H1 (cell line): ENCODE measurements at regions not wholly inside any gene's neighbourhood (a gene's known extent, or its start where the extent isn't known, plus 50 kb on each side); places are given as distances from the start of the nearest gene placed in this dataset.

Source experiments
- CTCF ChIA-PET: fragments of 300-600 bp; sonication (Branson Sonifier 250); formaldehyde crosslinking; loops from one replicate; lab custom pipeline; 2021; ENCODE audit not compliant: partially characterized antibody; lab: Charles Lee
- POLR2A ChIA-PET: fragments of 300-600 bp; sonication (Branson Sonifier 250); formaldehyde crosslinking; loops from one replicate; lab custom pipeline; 2021; ENCODE audit warnings: inconsistent platforms; ENCODE audit not compliant: partially characterized antibody; lab: Charles Lee
- DNase-seq, 2 experiments: peaks; one replicate each; pipeline versions ENCODE4 v3.0.0 to v3.0.0-alpha.2; 2010 to 2022; ENCODE audit warnings: low spot score in 2 of 2, low read depth in 1 of 2, mixed read lengths in 1 of 2
- FAIRE-seq: peaks from 2 replicates; lab custom pipeline; 2011; peaks lifted over from hg19 to GRCh38; lab: Jason Lieb, UNC
- H2AFZ ChIP-seq: 2 replicates; pipeline ENCODE4 v1.8.1; 2012; ENCODE audit warnings: low read length, inconsistent platforms
- H2AK5ac ChIP-seq: 2 replicates; pipeline ENCODE4 v1.6.1; 2013; ENCODE audit warnings: low read depth, low read length
- H2BK120ac ChIP-seq: replicated peaks from 2 replicates; pipeline ENCODE3; 2013; ENCODE audit warnings: low read depth, low read length, inconsistent platforms
- H2BK12ac ChIP-seq: 2 replicates; pipeline ENCODE4 v1.6.1; 2013; ENCODE audit warnings: low read depth, low read length
- H2BK15ac ChIP-seq: 2 replicates; pipeline ENCODE4 v1.6.1; 2013; ENCODE audit warnings: low read length
- H2BK20ac ChIP-seq: 2 replicates; pipeline ENCODE4 v1.6.1; 2013; ENCODE audit warnings: low read length
- H2BK5ac ChIP-seq: 2 replicates; pipeline ENCODE4 v1.6.1; 2013; ENCODE audit warnings: low read depth, low read length
- H3K14ac ChIP-seq: 2 replicates; pipeline ENCODE4 v1.6.1; 2013; ENCODE audit warnings: inconsistent platforms; ENCODE audit not compliant: insufficient read length
- H3K18ac ChIP-seq: 2 replicates; pipeline ENCODE4 v1.6.1; 2013; ENCODE audit warnings: low read length; ENCODE audit errors: extremely low read depth
- H3K23ac ChIP-seq: 2 replicates; pipeline ENCODE4 v1.6.1; 2013; ENCODE audit warnings: inconsistent platforms; ENCODE audit not compliant: insufficient read length
- H3K23me2 ChIP-seq: 2 replicates; pipeline ENCODE4 v1.6.1; 2013; ENCODE audit warnings: low read depth, low read length
- H3K27ac ChIP-seq: 2 replicates; pipeline ENCODE4 v1.6.1; 2011; ENCODE audit warnings: low read depth, low read length, inconsistent platforms
- H3K27me3 ChIP-seq, 4 experiments: replicated peaks in 1 of 4; 1 replicate in 1 of 4; 2 replicates in 3 of 4; pipeline versions ENCODE4 v1.6.1 to v1.8.1; 2011 to 2013; ENCODE audit warnings: low read length in 3 of 4, mild to moderate bottlenecking in 3 of 4, inconsistent platforms in 2 of 4, mixed read lengths in 2 of 4, moderate library complexity in 1 of 4; ENCODE audit not compliant: control insufficient read depth in 3 of 4, insufficient read depth in 3 of 4; ENCODE audit errors: extremely low read depth in 1 of 4
- H3K36me3 ChIP-seq, 4 experiments: 2 replicates each; pipeline versions ENCODE4 v1.6.1 to v1.8.1; 2011 to 2013; ENCODE audit warnings: mild to moderate bottlenecking in 4 of 4, low read length in 3 of 4, moderate library complexity in 2 of 4, control low read depth in 1 of 4, inconsistent platforms in 1 of 4; ENCODE audit not compliant: insufficient read depth in 4 of 4, control insufficient read depth in 2 of 4
- H3K4ac ChIP-seq: replicated peaks from 2 replicates; pipeline ENCODE3; 2013; ENCODE audit warnings: low read length, low read depth, mixed read lengths, inconsistent platforms; ENCODE audit not compliant: insufficient read length
- H3K4me1 ChIP-seq, 4 experiments: replicated peaks in 1 of 4; 1 replicate in 1 of 4; 2 replicates in 3 of 4; pipeline versions ENCODE4 v1.6.1 to v1.8.1; 2011 to 2013; ENCODE audit warnings: low read length in 3 of 4, inconsistent platforms in 2 of 4, mixed read lengths in 1 of 4; ENCODE audit not compliant: insufficient read depth in 4 of 4, control insufficient read depth in 3 of 4
- H3K4me2 ChIP-seq, 2 experiments: 2 replicates each; pipeline versions ENCODE4 v1.6.1 to v1.8.1; 2011 to 2013; ENCODE audit warnings: low read depth in 2 of 2, low read length in 2 of 2, control low read depth in 1 of 2, inconsistent platforms in 1 of 2, mild to moderate bottlenecking in 1 of 2; ENCODE audit not compliant: insufficient read depth in 1 of 2
- H3K4me3 ChIP-seq, 4 experiments: fragments of 200-600, 300-600 bp in 1 of 4; sonication (generic), shearing (Covaris generic), sonication (Bioruptor Twin) in 1 of 4; 2 replicates each; pipeline versions ENCODE4 v1.5.1 to v1.8.1; 2011 to 2016; ENCODE audit warnings: low read length in 4 of 4, low read depth in 3 of 4, control low read depth in 2 of 4, inconsistent platforms in 2 of 4, mild to moderate bottlenecking in 2 of 4, mixed read lengths in 1 of 4, moderate library complexity in 1 of 4; ENCODE audit not compliant: insufficient read depth in 2 of 4; ENCODE audit errors: extremely low read depth in 1 of 4
- H3K56ac ChIP-seq: replicated peaks from 2 replicates; pipeline ENCODE3; 2013; ENCODE audit warnings: low read depth, mild to moderate bottlenecking, mixed read lengths, low read length, inconsistent platforms; ENCODE audit not compliant: insufficient read length
- H3K79me1 ChIP-seq: 2 replicates; pipeline ENCODE4 v1.6.1; 2013; ENCODE audit warnings: low read depth, low read length, control low read depth
- H3K79me2 ChIP-seq, 2 experiments: 2 replicates each; pipeline versions ENCODE4 v1.6.1 to v1.8.1; 2012 to 2013; ENCODE audit warnings: low read length in 2 of 2, mild to moderate bottlenecking in 2 of 2, inconsistent platforms in 1 of 2; ENCODE audit not compliant: insufficient read depth in 2 of 2, control insufficient read depth in 1 of 2
- H3K9ac ChIP-seq, 4 experiments: replicated peaks in 1 of 4; 1 replicate in 1 of 4; 2 replicates in 3 of 4; pipeline versions ENCODE4 v1.6.1 to v1.8.1; 2011 to 2013; ENCODE audit warnings: low read depth in 3 of 4, low read length in 3 of 4, control low read depth in 2 of 4, mild to moderate bottlenecking in 2 of 4, moderate library complexity in 2 of 4, inconsistent platforms in 1 of 4; ENCODE audit errors: extremely low read depth in 1 of 4
- H3K9me3 ChIP-seq, 2 experiments: 2 replicates each; pipeline versions ENCODE4 v1.6.1 to v1.8.1; 2012 to 2013; ENCODE audit warnings: mild to moderate bottlenecking in 2 of 2, moderate library complexity in 2 of 2, control low read depth in 1 of 2, inconsistent platforms in 1 of 2, low read depth in 1 of 2, low read length in 1 of 2, mixed read lengths in 1 of 2; ENCODE audit not compliant: insufficient read depth in 2 of 2
- H4K20me1 ChIP-seq, 2 experiments: replicated peaks in 1 of 2; 2 replicates each; pipeline versions ENCODE3 to v1.8.1; 2011 to 2013; ENCODE audit warnings: inconsistent platforms in 2 of 2, low read length in 2 of 2, mild to moderate bottlenecking in 1 of 2; ENCODE audit not compliant: insufficient read depth in 2 of 2, control insufficient read depth in 1 of 2
- H4K5ac ChIP-seq: 2 replicates; pipeline ENCODE4 v1.6.1; 2013; ENCODE audit warnings: low read length, low read depth, mixed read lengths, inconsistent platforms; ENCODE audit not compliant: insufficient read length
- H4K8ac ChIP-seq: 2 replicates; pipeline ENCODE4 v1.8.0; 2013; ENCODE audit warnings: mild to moderate bottlenecking, moderate library complexity, low read length, inconsistent platforms; ENCODE audit not compliant: insufficient read depth; ENCODE audit errors: extremely low read depth
- H4K91ac ChIP-seq: replicated peaks from 2 replicates; pipeline ENCODE3; 2013; ENCODE audit warnings: low read length, mixed read lengths, inconsistent platforms; ENCODE audit not compliant: insufficient read length
- NANOG ChIP-seq: IDR thresholded peaks from 2 replicates; pipeline ENCODE4 v1.6.1; 2011; ENCODE audit warnings: low read length, low read depth, mild to moderate bottlenecking, inconsistent platforms; ENCODE audit not compliant: insufficient read depth, poor library complexity, severe bottlenecking
- PHF8 ChIP-seq: fragments of 200-600 bp; sonication (generic); conservative IDR thresholded peaks from 2 replicates; pipeline ENCODE4 v1.7.1; 2012; ENCODE audit warnings: low read depth, mild to moderate bottlenecking, inconsistent platforms, low read length, moderate library complexity
- POU5F1 ChIP-seq: IDR thresholded peaks from 2 replicates; pipeline ENCODE4 v1.6.1; 2011; ENCODE audit warnings: low read depth, mild to moderate bottlenecking, low read length, moderate library complexity
- RAD21 ChIP-seq, 2 experiments: IDR thresholded peaks in 1 of 2; conservative IDR thresholded peaks in 1 of 2; 2 replicates each; pipeline ENCODE4 v1.6.1; 2011; ENCODE audit warnings: low read depth in 2 of 2, low read length in 2 of 2, improper control_type of control experiment in 1 of 2, inconsistent platforms in 1 of 2, mild to moderate bottlenecking in 1 of 2, moderate library complexity in 1 of 2
- RNF2 ChIP-seq: fragments of 200-900, 300-1000 bp; sonication (generic); IDR thresholded peaks from 2 replicates; pipeline ENCODE4 v1.7.1; 2016; ENCODE audit warnings: borderline replicate concordance, low read depth, mild to moderate bottlenecking, antibody characterized with exemption, low read length; ENCODE audit not compliant: poor library complexity, severe bottlenecking; ENCODE audit errors: missing control alignments
- SIN3A ChIP-seq, 2 experiments: IDR thresholded peaks in 1 of 2; conservative IDR thresholded peaks in 1 of 2; 2 replicates each; pipeline ENCODE4 v1.6.1; 2011 to 2012; ENCODE audit warnings: low read length in 2 of 2, improper control_type of control experiment in 1 of 2, low read depth in 1 of 2, mild to moderate bottlenecking in 1 of 2
- SP2 ChIP-seq: IDR thresholded peaks from 2 replicates; pipeline ENCODE4 v1.6.1; 2012; ENCODE audit warnings: mild to moderate bottlenecking, low read length, inconsistent platforms
- SRF ChIP-seq: IDR thresholded peaks from 2 replicates; pipeline ENCODE4 v1.6.1; 2011; ENCODE audit warnings: mild to moderate bottlenecking, low read depth, low read length, moderate library complexity
- WGBS, 2 experiments: shearing (Covaris generic) in 1 of 2; methylation state at CpG; one replicate each; pipeline versions ENCODE4 v1.1.6 to v1.1.7; 2013 to 2015; ENCODE audit warnings: low lambda C conversion rate in 2 of 2, mixed read lengths in 2 of 2, inconsistent platforms in 1 of 2, low coverage in 1 of 2, missing lambda C conversion rate in 1 of 2; ENCODE audit not compliant: insufficient replicate concordance in 2 of 2, insufficient coverage in 1 of 2, insufficient read length in 1 of 2; ENCODE audit errors: extremely low coverage in 1 of 2, missing lambda C conversion rate in 1 of 2; 5-methylcytosine and 5-hydroxymethylcytosine counted together

GRCh38 chr16:27703545-27703944 lies 153.6 kb downstream of the KATNIP start:
- H2BK120ac ChIP-seq, result no peak overlapping the region
- no peak overlapping the region for H4K5ac ChIP-seq
- no peaks in the 10 kb centered on the region for H3K79me1 ChIP-seq
- no peak overlapping the region for H3K27ac ChIP-seq
- no peak overlapping the region for H3K14ac ChIP-seq
- H2BK15ac ChIP-seq, result no peak overlapping the region
- H2AFZ ChIP-seq, result no peak overlapping the region
- no peaks in the 10 kb centered on the region for H3K23me2 ChIP-seq
- H4K91ac ChIP-seq, result no peak overlapping the region
- no peak overlapping the region for H3K4me3 ChIP-seq
- H3K27me3 ChIP-seq, result no peaks in the 10 kb centered on the region
- peaks cover 0 to under 1% of the 10 kb centered on the region in 2 experiments for H4K20me1 ChIP-seq
- FAIRE-seq, result no peak
- H3K9me3 ChIP-seq, result no peaks in the 10 kb centered on the region
- no peak overlapping the region for H4K8ac ChIP-seq
- peaks cover 0 to 2% (median 0%) of the 10 kb centered on the region in 4 experiments; a peak in 1 of 8 replicates for H3K36me3 ChIP-seq
- H2BK5ac ChIP-seq, result no peak overlapping the region
- no peak overlapping the region for H3K18ac ChIP-seq
- 80% methylated on average over 5 of the region's 5 CpGs; no CpG with 5 or more reads in 1 of the 2 experiments for WGBS, 2 experiments
- H3K56ac ChIP-seq, result no peak overlapping the region
- no peak overlapping the region for H2AK5ac ChIP-seq
- H3K4me1 ChIP-seq, result peaks cover 0 to 9% (median 2%) of the 10 kb centered on the region in 4 experiments; a peak in 4 of 7 replicates
- no peak for DNase-seq
- no peak overlapping the region for H2BK12ac ChIP-seq
- TF ChIP-seq PHF8 (no peak), SRF (no peak), POU5F1 (no peak), SP2 (no peak), RNF2 (no peak), NANOG (no peak), RAD21 (IDR thresholded peaks at IDR 0.05 in 1 of 2, conservative IDR thresholded peaks at IDR 0.05 in 1 of 2; ENCODE audit: low read depth in 2 of 2, low read length in 2 of 2) (no peak), SIN3A (conservative IDR thresholded peaks at IDR 0.05 in 1 of 2, IDR thresholded peaks at IDR 0.05 in 1 of 2; ENCODE audit: low read depth in 1 of 2, low read length in 2 of 2) (no peak)
- ChIA-PET POLR2A (no interaction called here), CTCF (interaction anchor here (0.7 to 3.8 kb wide), 6 partner anchors 11 to 89 kb away, joined by 3 to 19 read pairs (median 4); no protein-coding TSS in a partner anchor)
- no peak overlapping the region for H3K4ac ChIP-seq
- H2BK20ac ChIP-seq, result no peak overlapping the region
- no peak overlapping the region for H3K9ac ChIP-seq
- no peaks in the 10 kb centered on the region for H3K79me2 ChIP-seq
- no peak overlapping the region for H3K4me2 ChIP-seq
- H3K23ac ChIP-seq, result no peak overlapping the region
